ENCODE measurements at regions not wholly inside any gene's neighbourhood (a gene's known extent, or its start where the extent isn't known, plus 50 kb on each side); places are given as distances from the start of the nearest gene placed in this dataset.
A peak's percentile ranks its signal among the peaks of the same experiment; 100 is the strongest.
"Not testable (repeated sequence)": the region's sequence is repeated elsewhere in the genome, so short reads cannot be mapped to it uniquely, and the experiment has no call there.

DNA sequence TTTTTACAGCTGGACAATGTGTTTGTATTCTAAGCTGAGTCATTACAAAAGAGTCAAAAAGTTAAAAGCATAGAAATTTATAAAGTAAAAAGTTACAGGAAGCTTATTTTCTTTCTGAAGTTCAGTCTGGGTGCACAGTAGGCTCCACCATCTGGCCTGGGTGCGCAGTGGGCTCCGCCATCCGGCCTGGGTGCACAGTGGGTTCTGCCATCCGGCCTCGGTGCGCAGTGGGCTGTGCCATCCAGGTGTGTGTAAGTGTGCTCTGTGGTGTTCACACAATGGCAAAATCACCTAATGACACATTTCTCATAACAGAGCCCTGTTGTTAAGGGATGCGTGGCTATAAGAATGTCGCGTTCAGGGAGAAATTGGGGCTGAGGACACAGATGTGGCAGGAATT lies 195.5 kb downstream of the ANKRD30B start:
- DNase-seq (no peak), ATAC-seq (ENCODE audit: low read depth in 2 of 2) (no peak)
- no peaks in the 10 kb centered on the region for H3K27me3 ChIP-seq (ENCODE audit: control insufficient read depth, insufficient read depth, low read length)
- Mint-ChIP-seq H3K27ac (no peak overlapping the region), H3K36me3 (no peaks in the 10 kb centered on the region), H3K9me3 (no peaks in the 10 kb centered on the region), H3K27me3 (no peaks in the 10 kb centered on the region), H3K4me3 (no peak overlapping the region), H3K4me1 (no peaks in the 10 kb centered on the region)
- no peaks in the 10 kb centered on the region for H3K36me3 ChIP-seq (ENCODE audit: control insufficient read depth, insufficient read depth, low read length)
- H3K27ac ChIP-seq (ENCODE audit: insufficient read depth, low read length, poor library complexity, severe bottlenecking): no peak overlapping the region
- H3K4me1 ChIP-seq (ENCODE audit: control insufficient read depth, insufficient read depth, low read length, poor library complexity, severe bottlenecking): no peaks in the 10 kb centered on the region
- H3K4me3 ChIP-seq (ENCODE audit: low read depth, low read length): no peak overlapping the region
- H3K9me3 ChIP-seq (ENCODE audit: control insufficient read depth in 2 of 2, low read length in 2 of 2): no peaks in the 10 kb centered on the region

DNA sequence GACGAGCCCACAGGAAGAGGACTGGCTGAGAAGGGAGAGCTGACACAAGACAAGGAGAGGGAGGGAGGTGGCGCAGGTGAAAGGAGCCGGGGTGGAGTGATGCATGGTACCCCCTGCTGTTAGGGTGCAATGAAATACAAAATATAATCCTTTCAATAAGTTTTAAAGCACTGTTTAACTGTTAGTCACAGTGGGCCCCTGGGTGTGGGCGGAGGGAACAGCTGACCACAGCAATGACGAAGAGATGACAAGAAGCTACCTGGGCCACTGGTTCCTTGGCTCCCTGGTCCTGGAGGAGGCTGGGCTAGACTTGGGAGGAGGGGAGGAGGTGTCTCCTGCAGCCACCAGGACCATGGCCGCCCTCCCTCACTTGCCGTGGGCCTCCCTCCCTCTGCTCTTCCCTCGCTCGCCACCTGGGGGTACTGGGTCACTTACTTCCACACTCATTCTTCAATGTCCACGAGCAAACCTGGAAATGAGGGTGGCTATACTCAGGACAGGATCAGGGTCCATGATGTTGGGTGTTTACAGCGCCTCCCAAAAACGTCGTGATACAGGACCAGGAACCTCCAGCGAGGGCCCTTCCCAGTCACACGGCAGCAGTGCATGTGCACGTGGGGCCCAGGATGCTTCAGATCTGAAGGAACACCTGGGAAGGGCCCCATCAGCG lies 196.1 kb downstream of the ANKRD30B start:
- Mint-ChIP-seq H3K27ac (peak overlapping the region in 1 of 3 donors; percentile 9), H3K4me3 (no peak overlapping the region), H3K36me3 (no peaks in the 10 kb centered on the region), H3K4me1 (no peaks in the 10 kb centered on the region), H3K27me3 (peaks cover 5% of the 10 kb centered on the region), H3K9me3 (no peaks in the 10 kb centered on the region)
- Histone ChIP-seq H3K36me3 (ENCODE audit: control insufficient read depth, insufficient read depth, low read length) (no peaks in the 10 kb centered on the region), H3K27me3 (ENCODE audit: control insufficient read depth, insufficient read depth, low read length) (no peaks in the 10 kb centered on the region), H3K4me1 (ENCODE audit: control insufficient read depth, insufficient read depth, low read length, poor library complexity, severe bottlenecking) (no peaks in the 10 kb centered on the region), H3K4me3 (ENCODE audit: low read depth, low read length) (no peak overlapping the region), H3K9me3 (ENCODE audit: control insufficient read depth in 2 of 2, low read length in 2 of 2) (no peaks in the 10 kb centered on the region), H3K27ac (ENCODE audit: insufficient read depth, low read length, poor library complexity, severe bottlenecking) (no peak overlapping the region)
- DNase-seq (no peak), ATAC-seq (ENCODE audit: low read depth in 2 of 2) (no peak)

DNA sequence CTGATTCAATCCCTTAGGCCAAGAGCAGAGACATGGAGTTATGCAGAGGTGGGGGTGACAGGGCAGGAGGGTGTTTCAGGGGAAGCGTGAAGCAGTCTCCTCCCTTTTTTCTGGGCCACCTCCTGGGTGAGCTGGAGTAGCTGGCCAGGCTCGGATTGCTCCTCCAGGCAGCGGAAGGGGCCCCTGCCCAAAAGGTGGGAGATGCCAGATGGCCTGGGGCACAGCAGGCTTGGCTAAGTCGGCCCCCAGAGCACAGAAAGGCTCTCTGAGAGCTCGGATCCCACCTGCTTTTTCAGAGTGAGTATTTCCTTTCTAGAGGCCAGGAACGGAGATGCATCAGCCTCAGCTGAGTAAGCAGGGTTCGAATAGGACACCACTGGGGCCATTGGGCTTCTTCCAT lies 196.9 kb downstream of the ANKRD30B start:
- no peak overlapping the region for H3K27ac Mint-ChIP-seq
- no peaks in the 10 kb centered on the region for H3K9me3 Mint-ChIP-seq
- no peaks in the 10 kb centered on the region for H3K36me3 Mint-ChIP-seq

DNA sequence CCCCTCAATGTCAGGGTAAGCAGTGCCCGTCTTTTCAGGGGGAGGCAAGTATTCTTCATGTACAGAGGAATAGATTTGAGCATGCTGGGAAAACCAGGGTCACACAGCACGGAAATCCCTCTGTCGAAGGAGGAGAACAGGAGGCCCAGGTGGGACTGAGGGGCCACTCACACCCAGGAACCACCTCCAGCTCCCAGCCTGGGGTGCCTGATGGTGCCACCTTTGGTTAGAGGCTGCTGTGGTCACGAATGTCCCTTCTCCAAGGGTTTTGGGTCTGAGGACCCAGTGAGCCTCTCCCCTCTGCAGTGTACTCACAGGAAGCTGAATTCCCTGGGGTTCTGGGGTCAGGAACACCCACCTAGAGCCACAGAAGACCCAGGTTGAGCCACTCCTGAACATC lies 197.3 kb downstream of the ANKRD30B start:
- H3K27ac Mint-ChIP-seq: no peak overlapping the region
- no peaks in the 10 kb centered on the region for H3K4me1 Mint-ChIP-seq
- H3K4me1 ChIP-seq (ENCODE audit: control insufficient read depth, insufficient read depth, low read length, poor library complexity, severe bottlenecking): no peaks in the 10 kb centered on the region
- H3K9me3 ChIP-seq (ENCODE audit: control insufficient read depth in 2 of 2, low read length in 2 of 2): no peaks in the 10 kb centered on the region
- ATAC-seq (ENCODE audit: low read depth in 2 of 2): no peak
- no peak for DNase-seq
- no peaks in the 10 kb centered on the region for H3K9me3 Mint-ChIP-seq
- no peaks in the 10 kb centered on the region for H3K27me3 ChIP-seq (ENCODE audit: control insufficient read depth, insufficient read depth, low read length)
- H3K4me3 ChIP-seq (ENCODE audit: low read depth, low read length): no peak overlapping the region
- H3K36me3 ChIP-seq (ENCODE audit: control insufficient read depth, insufficient read depth, low read length): no peaks in the 10 kb centered on the region
- H3K27ac ChIP-seq (ENCODE audit: insufficient read depth, low read length, poor library complexity, severe bottlenecking): no peak overlapping the region
- H3K36me3 Mint-ChIP-seq: no peaks in the 10 kb centered on the region
- H3K27me3 Mint-ChIP-seq: peaks cover 5% of the 10 kb centered on the region
- no peak overlapping the region for H3K4me3 Mint-ChIP-seq

More for the DNA sequence above, 196.9 kb downstream of the ANKRD30B start:
- no peak for ATAC-seq (ENCODE audit: low read depth in 2 of 2)
- Mint-ChIP-seq H3K4me1 (no peaks in the 10 kb centered on the region), H3K4me3 (no peak overlapping the region), H3K27me3 (peaks cover 5% of the 10 kb centered on the region)
- no peak overlapping the region for H3K27ac ChIP-seq (ENCODE audit: insufficient read depth, low read length, poor library complexity, severe bottlenecking)
- H3K4me3 ChIP-seq (ENCODE audit: low read depth, low read length): no peak overlapping the region
- no peaks in the 10 kb centered on the region for H3K27me3 ChIP-seq (ENCODE audit: control insufficient read depth, insufficient read depth, low read length)
- DNase-seq: no peak
- H3K9me3 ChIP-seq (ENCODE audit: control insufficient read depth in 2 of 2, low read length in 2 of 2): no peaks in the 10 kb centered on the region
- H3K36me3 ChIP-seq (ENCODE audit: control insufficient read depth, insufficient read depth, low read length): no peaks in the 10 kb centered on the region
- H3K4me1 ChIP-seq (ENCODE audit: control insufficient read depth, insufficient read depth, low read length, poor library complexity, severe bottlenecking): no peaks in the 10 kb centered on the region

DNA sequence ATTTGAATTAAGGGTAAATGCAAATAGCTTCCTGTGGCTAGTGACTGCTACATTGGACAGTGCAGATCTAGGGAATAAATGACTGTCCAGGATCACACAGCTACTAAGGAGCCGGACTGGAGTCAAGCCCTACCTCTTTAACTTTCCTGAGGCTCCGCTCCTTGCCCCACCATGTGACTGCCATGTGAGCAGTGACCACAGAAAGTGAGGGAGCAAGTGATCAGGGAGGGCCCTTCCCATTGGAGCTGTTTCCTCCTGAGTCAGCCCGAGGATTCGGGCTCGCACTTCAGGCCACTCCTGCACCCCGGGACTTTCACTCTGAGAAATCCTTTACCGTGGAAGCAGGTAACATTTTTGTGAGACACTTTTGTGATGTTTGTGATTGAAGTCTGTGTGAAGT lies 198.0 kb downstream of the ANKRD30B start:
- Mint-ChIP-seq H3K27me3 (peaks cover 5% of the 10 kb centered on the region), H3K4me1 (no peaks in the 10 kb centered on the region), H3K4me3 (no peak overlapping the region), H3K36me3 (no peaks in the 10 kb centered on the region), H3K9me3 (no peaks in the 10 kb centered on the region), H3K27ac (no peak overlapping the region)
- no peak for DNase-seq
- Histone ChIP-seq H3K36me3 (ENCODE audit: control insufficient read depth, insufficient read depth, low read length) (no peaks in the 10 kb centered on the region), H3K9me3 (ENCODE audit: control insufficient read depth in 2 of 2, low read length in 2 of 2) (no peaks in the 10 kb centered on the region), H3K4me1 (ENCODE audit: control insufficient read depth, insufficient read depth, low read length, poor library complexity, severe bottlenecking) (no peaks in the 10 kb centered on the region), H3K27ac (ENCODE audit: insufficient read depth, low read length, poor library complexity, severe bottlenecking) (no peak overlapping the region), H3K27me3 (ENCODE audit: control insufficient read depth, insufficient read depth, low read length) (no peaks in the 10 kb centered on the region), H3K4me3 (ENCODE audit: low read depth, low read length) (no peak overlapping the region)
- no peak for ATAC-seq (ENCODE audit: low read depth in 2 of 2)

DNA sequence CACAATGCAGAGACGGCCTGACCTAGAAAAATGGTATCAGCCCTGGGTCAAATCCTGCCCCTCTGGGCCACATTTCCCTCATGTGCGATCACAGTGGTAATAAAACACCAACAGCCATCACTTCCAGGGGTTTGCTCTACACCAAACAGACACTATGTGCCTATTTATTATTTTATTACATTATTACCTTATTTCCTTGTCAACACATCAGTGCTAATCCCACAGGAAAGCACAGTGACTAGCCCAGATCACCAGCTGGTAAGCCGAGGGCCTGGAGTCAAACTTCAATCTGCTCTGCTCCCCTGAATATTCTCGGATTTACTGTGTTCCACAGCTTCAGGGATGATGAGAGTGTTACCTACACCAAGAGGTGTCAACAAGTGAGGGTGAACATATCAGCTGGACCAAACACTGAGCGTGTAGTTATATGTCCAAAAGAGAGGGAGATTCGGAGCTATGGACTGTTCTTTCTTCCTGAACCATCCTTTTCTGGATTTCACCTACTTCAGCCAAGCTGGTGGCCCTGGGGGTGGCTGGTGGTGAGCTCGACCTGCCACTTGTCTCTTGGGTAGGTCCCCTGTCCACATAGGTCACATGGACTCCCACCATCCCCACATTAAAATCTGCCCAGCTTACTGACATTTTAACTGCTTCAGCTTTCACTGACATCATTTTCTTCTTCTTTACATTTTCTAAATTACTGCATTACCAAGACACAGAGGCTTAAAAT lies 198.9 kb downstream of the ANKRD30B start:
- not testable (repeated sequence) for H3K4me1 Mint-ChIP-seq; ATAC-seq (ENCODE audit: low read depth in 2 of 2); H3K36me3 ChIP-seq (ENCODE audit: control insufficient read depth, insufficient read depth, low read length); H3K36me3 Mint-ChIP-seq; H3K4me3 ChIP-seq (ENCODE audit: low read depth, low read length); H3K27me3 Mint-ChIP-seq; DNase-seq; H3K4me1 ChIP-seq (ENCODE audit: control insufficient read depth, insufficient read depth, low read length, poor library complexity, severe bottlenecking); H3K27me3 ChIP-seq (ENCODE audit: control insufficient read depth, insufficient read depth, low read length); H3K27ac ChIP-seq (ENCODE audit: insufficient read depth, low read length, poor library complexity, severe bottlenecking); H3K9me3 ChIP-seq (ENCODE audit: control insufficient read depth in 2 of 2, low read length in 2 of 2); H3K27ac Mint-ChIP-seq; H3K9me3 Mint-ChIP-seq; H3K4me3 Mint-ChIP-seq

DNA sequence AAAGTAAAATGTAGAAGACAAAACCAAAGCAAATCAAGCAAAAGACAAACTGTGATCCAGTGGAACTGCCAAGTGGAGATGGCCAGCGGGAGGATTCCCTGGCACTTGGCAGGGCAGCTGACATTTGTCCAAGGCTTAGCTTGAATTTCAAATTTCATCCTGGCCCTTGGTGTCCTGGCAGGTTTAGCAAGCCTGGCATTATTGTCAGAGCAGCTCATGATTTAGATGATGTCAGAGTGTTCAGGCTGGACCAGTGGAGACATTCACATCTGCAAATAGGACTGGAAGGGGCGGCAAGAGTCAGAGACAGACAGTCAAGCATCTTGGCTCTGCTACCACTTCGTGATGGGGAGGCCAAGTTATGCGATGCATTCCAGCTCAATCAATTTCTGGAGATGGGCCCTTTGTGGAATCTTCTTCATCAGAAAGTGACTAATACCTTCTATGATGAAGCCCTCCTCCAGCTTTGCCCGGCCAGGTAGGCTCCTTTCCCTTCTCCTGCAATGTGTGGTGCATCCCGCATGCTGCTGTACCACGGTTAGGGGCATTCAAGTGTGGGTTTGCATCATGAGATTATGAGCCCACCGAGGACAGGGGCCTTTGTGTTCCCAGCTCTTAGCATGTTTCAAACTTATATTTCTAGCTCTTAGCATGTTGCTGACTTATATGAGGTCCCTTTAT lies 199.7 kb downstream of the ANKRD30B start:
- Histone ChIP-seq H3K4me1 (ENCODE audit: control insufficient read depth, insufficient read depth, low read length, poor library complexity, severe bottlenecking) (no peaks in the 10 kb centered on the region), H3K27ac (ENCODE audit: insufficient read depth, low read length, poor library complexity, severe bottlenecking) (no peak overlapping the region), H3K27me3 (ENCODE audit: control insufficient read depth, insufficient read depth, low read length) (no peaks in the 10 kb centered on the region), H3K9me3 (ENCODE audit: control insufficient read depth in 2 of 2, low read length in 2 of 2) (no peaks in the 10 kb centered on the region), H3K36me3 (ENCODE audit: control insufficient read depth, insufficient read depth, low read length) (no peaks in the 10 kb centered on the region), H3K4me3 (ENCODE audit: low read depth, low read length) (no peak overlapping the region)
- ATAC-seq (ENCODE audit: low read depth in 2 of 2) (no peak), DNase-seq (no peak)
- no peaks in the 10 kb centered on the region for H3K9me3 Mint-ChIP-seq
- H3K36me3 Mint-ChIP-seq: no peaks in the 10 kb centered on the region
- H3K27me3 Mint-ChIP-seq: peaks cover 5% of the 10 kb centered on the region
- no peak overlapping the region for H3K27ac Mint-ChIP-seq
- no peaks in the 10 kb centered on the region for H3K4me1 Mint-ChIP-seq
- no peak overlapping the region for H3K4me3 Mint-ChIP-seq

DNA sequence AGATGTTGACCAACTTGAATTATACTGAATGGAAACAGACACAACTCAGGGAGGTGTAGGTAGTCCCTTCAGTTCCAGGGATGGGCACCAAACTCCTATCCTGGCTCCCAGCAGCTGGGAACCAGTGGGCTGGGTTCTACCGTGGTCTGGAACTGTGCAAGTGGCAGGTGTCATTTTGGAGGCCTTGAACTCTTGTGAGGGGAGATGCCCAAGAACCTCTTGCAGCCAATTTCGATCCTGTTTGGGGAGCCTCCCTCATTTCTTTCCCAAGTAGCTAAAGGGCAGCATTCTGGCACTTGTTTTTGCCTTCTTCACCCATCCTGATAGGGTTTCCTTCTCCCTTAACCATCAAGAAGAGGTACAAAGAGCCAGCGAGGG lies 200.2 kb downstream of the ANKRD30B start:
- Histone ChIP-seq H3K4me1 (ENCODE audit: control insufficient read depth, insufficient read depth, low read length, poor library complexity, severe bottlenecking) (no peaks in the 10 kb centered on the region), H3K27me3 (ENCODE audit: control insufficient read depth, insufficient read depth, low read length) (no peaks in the 10 kb centered on the region), H3K36me3 (ENCODE audit: control insufficient read depth, insufficient read depth, low read length) (no peaks in the 10 kb centered on the region), H3K4me3 (ENCODE audit: low read depth, low read length) (no peak overlapping the region), H3K27ac (ENCODE audit: insufficient read depth, low read length, poor library complexity, severe bottlenecking) (no peak overlapping the region), H3K9me3 (ENCODE audit: control insufficient read depth in 2 of 2, low read length in 2 of 2) (no peaks in the 10 kb centered on the region)
- H3K27me3 Mint-ChIP-seq: peaks cover 5% of the 10 kb centered on the region
- H3K36me3 Mint-ChIP-seq: no peaks in the 10 kb centered on the region
- H3K4me1 Mint-ChIP-seq: no peaks in the 10 kb centered on the region
- no peaks in the 10 kb centered on the region for H3K9me3 Mint-ChIP-seq
- no peak for ATAC-seq (ENCODE audit: low read depth in 2 of 2)
- H3K27ac Mint-ChIP-seq: no peak overlapping the region
- H3K4me3 Mint-ChIP-seq: no peak overlapping the region
- DNase-seq: no peak

Measured in CD4-positive, CD25-positive, alpha-beta regulatory T cell (primary cell).